Glutamatergic neuron (in vitro differentiated cells): ENCODE measurements at regions not wholly inside any gene's neighbourhood (a gene's known extent, or its start where the extent isn't known, plus 50 kb on each side); places are given as distances from the start of the nearest gene placed in this dataset.

Experiments used
- DNase-seq: peaks from one replicate; pipeline ENCODE4 v3.0.0; 2022
- H3K27ac Mint-ChIP-seq: one replicate; pipeline ENCODE4 v1.8.0; 2020; ENCODE audit warnings: mild to moderate bottlenecking, mixed read lengths, inconsistent platforms; ENCODE audit not compliant: unreplicated experiment
- H3K27me3 Mint-ChIP-seq: one replicate; pipeline ENCODE4 v1.8.0; 2020; ENCODE audit warnings: mild to moderate bottlenecking, moderate library complexity, mixed read lengths, inconsistent platforms; ENCODE audit not compliant: unreplicated experiment
- H3K36me3 Mint-ChIP-seq: one replicate; pipeline ENCODE4 v1.8.0; 2020; ENCODE audit warnings: mild to moderate bottlenecking, mixed read lengths, inconsistent platforms; ENCODE audit not compliant: unreplicated experiment
- H3K4me1 Mint-ChIP-seq: one replicate; pipeline ENCODE4 v1.8.0; 2020; ENCODE audit warnings: mild to moderate bottlenecking, low read depth, mixed read lengths, inconsistent platforms; ENCODE audit not compliant: unreplicated experiment
- H3K4me3 Mint-ChIP-seq: one replicate; pipeline ENCODE4 v1.8.0; 2020; ENCODE audit warnings: mild to moderate bottlenecking, mixed read lengths, inconsistent platforms; ENCODE audit not compliant: unreplicated experiment
- H3K9me3 Mint-ChIP-seq: one replicate; pipeline ENCODE4 v1.8.0; 2020; ENCODE audit warnings: mild to moderate bottlenecking, moderate library complexity, mixed read lengths, inconsistent platforms; ENCODE audit not compliant: unreplicated experiment
- CTCF ChIP-seq: fragments of 200-600 bp; sonication (generic); IDR thresholded peaks from one replicate; pipeline ENCODE4 v1.5.0; 2021; ENCODE audit not compliant: partially characterized antibody, unreplicated experiment

- H3K9me3 Mint-ChIP-seq, result no peaks in the 10 kb centered on the region
- H3K36me3 Mint-ChIP-seq, result no peaks in the 10 kb centered on the region
- TF ChIP-seq CTCF, result no peak
- no peak overlapping the region for H3K27ac Mint-ChIP-seq
- peaks cover 11% of the 10 kb centered on the region for H3K4me1 Mint-ChIP-seq
- no peak overlapping the region for H3K4me3 Mint-ChIP-seq
- DNase-seq, result no peak
- no peaks in the 10 kb centered on the region for H3K27me3 Mint-ChIP-seq
Measured at GRCh38 chr5:133838286-133838685, 130.1 kb downstream of the C5orf15 start.

GRCh38 chr5:133831491-133832224 is 136.8 kb downstream of the C5orf15 start:
- H3K27me3 Mint-ChIP-seq, result no peaks in the 10 kb centered on the region
- H3K27ac Mint-ChIP-seq, result no peak overlapping the region

GRCh38 chr5:133830911-133831310 is 137.5 kb downstream of the C5orf15 start:
- Mint-ChIP-seq H3K9me3 (peaks cover 3% of the 10 kb centered on the region), H3K4me3 (no peak overlapping the region), H3K27me3 (peaks cover 5% of the 10 kb centered on the region), H3K4me1 (peaks cover 27% of the 10 kb centered on the region), H3K36me3 (no peaks in the 10 kb centered on the region), H3K27ac (no peak overlapping the region)
- TF ChIP-seq CTCF, result no peak
- no peak for DNase-seq

More at GRCh38 chr5:133831491-133832224, 136.8 kb downstream of the C5orf15 start:
- peaks cover 21% of the 10 kb centered on the region for H3K4me1 Mint-ChIP-seq
- TF ChIP-seq CTCF, result no peak
- H3K36me3 Mint-ChIP-seq, result no peaks in the 10 kb centered on the region
- H3K4me3 Mint-ChIP-seq, result peak overlapping the region; percentile 49
- no peaks in the 10 kb centered on the region for H3K9me3 Mint-ChIP-seq
- DNase-seq, result no peak

- DNase-seq, result no peak
- H3K9me3 Mint-ChIP-seq, result peaks cover 8% of the 10 kb centered on the region
- no peak overlapping the region for H3K4me3 Mint-ChIP-seq
- no peak overlapping the region for H3K27ac Mint-ChIP-seq
- H3K36me3 Mint-ChIP-seq, result no peaks in the 10 kb centered on the region
- TF ChIP-seq CTCF, result no peak
- H3K4me1 Mint-ChIP-seq, result peaks cover 33% of the 10 kb centered on the region
- peaks cover 10% of the 10 kb centered on the region for H3K27me3 Mint-ChIP-seq
Measured at GRCh38 chr5:133830281-133830680, 138.1 kb downstream of the C5orf15 start.

GRCh38 chr5:133829786-133830185 is 138.6 kb downstream of the C5orf15 start:
- Mint-ChIP-seq H3K27ac (no peak overlapping the region), H3K9me3 (peaks cover 11% of the 10 kb centered on the region), H3K27me3 (peaks cover 10% of the 10 kb centered on the region), H3K36me3 (no peaks in the 10 kb centered on the region), H3K4me1 (peaks cover 37% of the 10 kb centered on the region), H3K4me3 (no peak overlapping the region)
- TF ChIP-seq CTCF, result no peak
- no peak for DNase-seq
